HUES48 (cell line): ENCODE measurements at regions not wholly inside any gene's neighbourhood (a gene's known extent, or its start where the extent isn't known, plus 50 kb on each side); places are given as distances from the start of the nearest gene placed in this dataset.

Source experiments
- H3K27ac ChIP-seq: one replicate; pipeline ENCODE4 v1.7.0; 2013; ENCODE audit warnings: low read depth, low read length, inconsistent platforms
- H3K27me3 ChIP-seq: 2 replicates; pipeline ENCODE4 v1.6.1; 2013; ENCODE audit warnings: mild to moderate bottlenecking, low read length; ENCODE audit not compliant: control insufficient read depth, insufficient read depth
- H3K36me3 ChIP-seq: 2 replicates; pipeline ENCODE4 v1.6.1; 2013; ENCODE audit warnings: low read length; ENCODE audit not compliant: control insufficient read depth, insufficient read depth
- H3K4me1 ChIP-seq: 2 replicates; pipeline ENCODE4 v1.6.1; 2013; ENCODE audit warnings: mild to moderate bottlenecking, low read length; ENCODE audit not compliant: control insufficient read depth, insufficient read depth
- H3K4me3 ChIP-seq: 2 replicates; pipeline ENCODE4 v1.5.1; 2013; ENCODE audit warnings: mild to moderate bottlenecking, low read depth, low read length
- H3K9ac ChIP-seq: 2 replicates; pipeline ENCODE4 v1.6.1; 2013; ENCODE audit warnings: mild to moderate bottlenecking, low read depth, low read length, moderate library complexity
- H3K9me3 ChIP-seq: 2 replicates; pipeline ENCODE4 v1.6.1; 2013; ENCODE audit warnings: low read length; ENCODE audit not compliant: control insufficient read depth, insufficient read depth

DNA sequence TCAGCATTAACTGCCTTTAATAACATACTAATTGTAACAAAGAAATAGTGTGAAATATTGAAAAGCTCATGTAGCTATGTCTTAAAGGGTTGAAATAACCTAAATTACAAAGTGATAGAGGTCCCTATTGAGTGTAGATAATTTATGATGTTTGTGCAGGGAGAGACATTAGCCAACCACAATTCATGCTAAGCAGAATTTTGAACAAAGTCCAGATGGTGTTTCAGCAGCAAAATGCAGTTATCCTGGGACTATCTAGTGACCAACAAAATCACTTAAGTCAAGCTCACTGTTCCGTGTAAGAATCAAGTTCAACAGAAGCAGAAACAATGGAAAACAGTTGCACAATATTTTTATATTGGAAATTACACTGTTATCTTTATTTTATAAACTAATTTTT is 218.5 kb downstream of the SIM1 start:
- Histone ChIP-seq H3K9me3 (no peaks in the 10 kb centered on the region), H3K9ac (no peak overlapping the region), H3K4me3 (no peak overlapping the region), H3K36me3 (no peaks in the 10 kb centered on the region), H3K4me1 (peaks cover 6% of the 10 kb centered on the region; the same call in 1 of the 2 replicates), H3K27ac (no peak overlapping the region), H3K27me3 (no peaks in the 10 kb centered on the region)

DNA sequence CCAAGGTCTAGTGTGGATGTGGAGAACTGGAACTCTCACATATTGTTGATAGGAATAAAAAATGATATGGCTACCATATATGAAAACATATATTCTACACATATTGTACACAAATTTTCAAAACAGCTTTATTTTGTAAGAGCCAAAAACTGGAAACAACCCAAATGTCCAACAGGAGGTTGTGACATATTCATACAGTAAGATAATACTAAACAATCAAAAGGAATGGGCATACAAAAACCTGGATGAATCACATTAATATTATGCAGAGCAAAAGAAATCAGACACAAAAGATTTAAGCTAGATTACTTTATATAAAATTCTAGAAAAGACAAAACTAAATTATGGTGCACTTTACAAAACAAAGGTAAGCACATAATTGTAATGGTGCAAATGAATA is 223.9 kb downstream of the SIM1 start:
- Histone ChIP-seq H3K27me3 (no peaks in the 10 kb centered on the region), H3K4me1 (peaks cover 11% of the 10 kb centered on the region; the same call in 1 of the 2 replicates), H3K9ac (no peak overlapping the region), H3K4me3 (no peak overlapping the region), H3K9me3 (no peaks in the 10 kb centered on the region), H3K36me3 (no peaks in the 10 kb centered on the region), H3K27ac (no peak overlapping the region)

DNA sequence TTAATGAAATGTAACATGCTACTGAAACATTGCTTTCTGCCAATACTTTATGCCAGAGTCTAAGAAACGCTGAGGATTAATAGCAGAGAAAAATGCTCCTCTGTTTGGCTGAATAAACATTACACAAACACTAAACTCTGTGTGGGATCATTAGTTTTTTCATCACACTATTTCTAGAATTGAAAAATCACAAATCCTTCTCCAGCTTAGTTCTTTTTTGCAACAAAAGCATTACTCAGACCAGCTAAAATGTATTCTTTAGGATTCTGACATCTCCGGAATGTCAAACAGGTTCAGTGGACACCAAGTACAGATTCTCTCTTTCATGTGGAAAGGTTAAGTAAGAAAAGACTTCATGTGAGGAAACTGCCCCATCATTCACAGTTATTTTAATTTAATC is 226.9 kb downstream of the SIM1 start:
- no peak overlapping the region for H3K27ac ChIP-seq
- no peaks in the 10 kb centered on the region for H3K36me3 ChIP-seq
- H3K4me1 ChIP-seq, result peaks cover 21% of the 10 kb centered on the region; the same call in 1 of the 2 replicates
- no peak overlapping the region for H3K9ac ChIP-seq
- no peaks in the 10 kb centered on the region for H3K9me3 ChIP-seq
- no peaks in the 10 kb centered on the region for H3K27me3 ChIP-seq
- H3K4me3 ChIP-seq, result no peak overlapping the region

DNA sequence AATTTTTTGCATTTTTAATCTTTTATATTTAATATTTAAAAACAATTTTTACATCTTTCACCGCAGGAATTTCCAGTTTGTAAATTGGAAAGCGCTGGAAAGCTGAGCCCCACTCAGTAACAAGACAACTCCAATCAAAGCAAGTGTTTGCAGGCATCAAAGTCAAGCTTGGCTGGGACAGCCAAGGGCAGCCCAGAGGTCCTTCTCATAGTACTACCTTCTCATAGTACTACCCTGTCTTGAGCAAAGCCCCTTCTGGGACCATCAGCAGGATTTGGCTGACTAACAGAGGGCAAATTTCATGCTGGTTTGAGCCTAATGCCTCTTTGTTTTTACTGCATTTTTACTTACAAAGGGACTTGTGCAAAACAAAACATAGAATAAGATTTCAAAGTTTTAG is 228.3 kb downstream of the SIM1 start:
- no peaks in the 10 kb centered on the region for H3K36me3 ChIP-seq
- peaks cover 21% of the 10 kb centered on the region; the same call in 1 of the 2 replicates for H3K4me1 ChIP-seq
- no peak overlapping the region for H3K27ac ChIP-seq
- no peaks in the 10 kb centered on the region for H3K9me3 ChIP-seq
- H3K4me3 ChIP-seq, result no peak overlapping the region
- H3K27me3 ChIP-seq, result no peaks in the 10 kb centered on the region
- H3K9ac ChIP-seq, result no peak overlapping the region

DNA sequence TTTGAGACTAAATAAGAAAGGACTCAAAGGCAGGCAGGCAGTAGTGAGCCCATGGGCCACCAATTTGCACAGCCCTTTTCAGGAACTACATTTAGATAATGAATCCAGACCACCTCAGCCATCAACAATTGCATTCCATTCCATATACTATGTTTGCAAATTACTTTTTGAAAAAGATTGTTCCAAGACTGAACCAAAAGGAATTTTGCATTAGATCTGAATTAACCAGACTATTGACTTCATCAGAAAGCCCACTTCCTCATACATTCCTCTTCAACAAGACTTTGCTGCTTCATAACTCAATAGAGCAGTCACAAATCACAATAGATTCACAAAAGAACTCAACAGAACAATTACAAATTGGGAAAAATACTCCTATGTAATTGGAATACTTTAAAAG is 229.1 kb downstream of the SIM1 start:
- H3K36me3 ChIP-seq, result no peaks in the 10 kb centered on the region
- no peak overlapping the region for H3K9ac ChIP-seq
- H3K27ac ChIP-seq, result no peak overlapping the region
- no peaks in the 10 kb centered on the region for H3K27me3 ChIP-seq
- H3K4me3 ChIP-seq, result no peak overlapping the region
- no peaks in the 10 kb centered on the region for H3K9me3 ChIP-seq
- peaks cover 21% of the 10 kb centered on the region; the same call in 1 of the 2 replicates for H3K4me1 ChIP-seq

DNA sequence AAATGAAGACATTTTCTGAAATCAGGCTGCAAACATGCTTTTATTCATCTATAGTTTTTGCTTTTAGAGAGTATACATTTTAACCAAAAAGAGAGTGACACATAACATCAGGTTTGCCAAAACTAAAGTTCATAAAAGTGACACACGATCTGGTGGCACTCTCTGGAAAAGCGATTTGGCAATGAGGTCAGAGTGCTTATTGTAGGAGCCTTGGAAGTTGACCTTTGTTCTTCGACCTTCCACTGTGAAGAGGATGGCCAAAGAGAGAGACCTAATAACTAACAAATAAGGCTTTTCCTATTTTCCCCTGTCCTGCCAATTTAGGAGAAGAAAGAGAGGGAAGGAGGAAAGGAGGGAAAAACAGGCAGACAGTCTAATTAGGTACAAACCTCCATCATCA is 230.1 kb downstream of the SIM1 start:
- Histone ChIP-seq H3K4me1 (peaks cover 22% of the 10 kb centered on the region; the same call in 1 of the 2 replicates), H3K27me3 (no peaks in the 10 kb centered on the region), H3K4me3 (no peak overlapping the region), H3K9me3 (no peaks in the 10 kb centered on the region), H3K36me3 (no peaks in the 10 kb centered on the region), H3K9ac (no peak overlapping the region), H3K27ac (no peak overlapping the region)

DNA sequence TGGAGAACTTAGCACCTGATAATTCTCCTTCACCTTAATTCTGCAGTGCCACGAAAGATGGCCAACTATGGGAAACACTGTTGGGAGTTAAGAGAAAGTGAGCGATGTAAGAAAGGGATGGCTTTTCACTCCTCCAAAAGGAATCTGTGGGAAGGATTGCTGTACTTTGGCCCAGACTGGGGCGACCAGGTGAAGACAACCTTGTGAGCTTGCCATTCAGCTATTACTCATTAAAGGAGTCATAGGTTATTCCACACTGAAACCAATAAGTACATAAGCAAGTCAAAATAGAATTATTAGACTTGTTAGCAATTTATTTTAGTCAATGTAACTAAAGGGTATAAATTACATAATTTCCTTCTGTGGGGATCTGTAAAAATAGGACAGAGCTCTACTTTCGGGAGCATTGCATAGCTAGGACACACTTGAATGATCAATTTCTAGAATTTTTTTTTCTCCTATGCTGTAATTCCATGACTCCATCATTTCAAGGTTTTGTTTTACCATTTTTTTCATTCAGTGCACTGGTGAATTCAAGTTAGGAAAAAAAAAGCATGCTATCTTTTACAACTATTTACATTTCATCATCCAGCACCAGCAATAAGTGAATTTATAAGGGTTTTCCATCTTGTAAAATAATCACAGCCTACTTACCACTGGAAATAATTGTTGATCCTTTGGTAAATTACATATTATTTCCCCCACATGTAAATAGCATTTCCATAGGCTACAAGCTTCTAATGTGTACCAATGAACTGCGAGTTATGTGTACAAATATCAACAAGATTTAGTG is 231.7 kb downstream of the SIM1 start:
- no peak overlapping the region for H3K4me3 ChIP-seq
- 0 out of 2 replicates have a peak, but pooled peaks cover 4% of the 10 kb centered on the region for H3K27me3 ChIP-seq
- no peaks in the 10 kb centered on the region for H3K9me3 ChIP-seq
- H3K9ac ChIP-seq, result no peak overlapping the region
- H3K36me3 ChIP-seq, result no peaks in the 10 kb centered on the region
- H3K4me1 ChIP-seq, result peaks cover 32% of the 10 kb centered on the region
- no peak overlapping the region for H3K27ac ChIP-seq

DNA sequence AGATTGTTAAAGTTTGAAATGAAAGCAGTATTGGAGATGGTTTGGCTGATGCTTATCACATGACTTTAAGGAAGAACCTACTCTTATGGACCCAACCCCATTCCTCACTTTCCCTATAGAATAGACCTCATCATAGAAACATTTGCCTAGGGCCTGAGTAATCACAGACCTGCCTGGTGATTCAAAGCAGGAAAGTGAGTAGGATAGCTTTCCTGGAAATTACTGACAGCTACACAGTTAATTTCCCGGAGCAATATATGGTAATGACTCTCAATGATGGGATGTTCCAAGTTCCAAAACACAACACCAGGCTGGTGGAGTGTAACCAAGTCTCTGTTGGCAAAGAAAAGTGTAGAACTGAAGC is 233.8 kb downstream of the SIM1 start:
- Histone ChIP-seq H3K9ac (no peak overlapping the region), H3K4me3 (no peak overlapping the region), H3K9me3 (no peaks in the 10 kb centered on the region), H3K4me1 (peaks cover 21% of the 10 kb centered on the region), H3K36me3 (no peaks in the 10 kb centered on the region), H3K27me3 (0 out of 2 replicates have a peak, but pooled peaks cover 4% of the 10 kb centered on the region), H3K27ac (no peak overlapping the region)

DNA sequence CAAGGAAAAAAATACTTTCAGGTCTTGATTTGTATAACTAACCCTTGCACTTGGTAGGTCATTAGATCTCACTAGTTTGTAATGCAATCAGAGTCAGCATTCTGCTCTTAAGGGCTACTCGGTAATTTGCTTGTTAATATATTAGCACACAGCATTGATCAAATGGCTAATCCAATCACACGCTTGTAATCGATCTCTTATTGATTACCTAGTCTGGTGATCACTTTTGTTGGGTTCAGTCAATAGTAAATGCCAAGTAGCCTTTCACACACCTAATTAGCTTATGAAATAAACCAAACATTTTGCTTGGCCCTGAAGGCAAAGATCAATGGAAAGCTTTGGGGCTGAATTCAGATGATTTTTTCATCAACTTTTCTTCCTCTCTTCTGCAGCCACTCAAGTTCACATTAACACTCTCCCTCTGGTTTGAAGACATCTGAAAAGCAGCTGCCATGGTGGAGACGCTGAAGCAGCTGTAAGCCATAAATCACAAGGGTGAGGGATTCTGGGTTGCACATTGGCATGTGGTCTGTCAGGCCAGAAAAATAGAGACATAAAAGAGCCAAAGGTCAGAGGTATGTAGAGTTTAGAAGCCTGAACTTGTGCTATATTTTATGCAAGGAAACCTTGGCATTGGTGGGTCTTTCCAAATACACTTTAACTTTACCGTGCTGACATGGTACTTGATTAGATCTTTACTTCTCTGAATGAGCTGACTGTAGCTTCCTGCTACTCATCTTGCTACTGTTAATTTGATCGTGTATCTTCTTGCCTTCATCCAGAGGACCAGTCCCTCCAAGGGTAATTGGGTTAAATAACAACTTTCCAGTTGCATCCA is 234.4 kb downstream of the SIM1 start:
- Histone ChIP-seq H3K27me3 (0 out of 2 replicates have a peak, but pooled peaks cover 4% of the 10 kb centered on the region), H3K27ac (no peak overlapping the region), H3K4me1 (peaks cover 18% of the 10 kb centered on the region), H3K4me3 (no peak overlapping the region), H3K36me3 (no peaks in the 10 kb centered on the region), H3K9ac (no peak overlapping the region), H3K9me3 (no peaks in the 10 kb centered on the region)

DNA sequence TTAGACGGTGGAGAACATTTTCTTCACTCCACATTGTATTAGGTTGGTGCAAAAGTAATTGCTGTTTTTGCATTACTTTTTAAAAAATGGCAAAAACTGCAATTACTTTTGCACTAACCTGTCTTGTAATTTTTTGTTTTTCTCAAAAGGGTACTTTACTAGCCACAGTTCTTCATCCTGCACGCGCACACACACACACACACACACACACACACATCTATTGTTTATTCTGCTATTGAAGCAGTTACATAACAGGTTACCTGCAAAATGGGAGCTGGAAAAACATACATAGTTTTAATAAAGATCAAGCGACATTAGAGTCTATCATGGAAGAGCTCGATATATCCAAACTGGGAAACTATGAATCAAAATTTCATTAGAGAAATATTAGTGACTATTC is 235.2 kb downstream of the SIM1 start:
- Histone ChIP-seq H3K4me3 (peak overlapping the region; percentile 53), H3K27ac (peak overlapping the region; percentile 70), H3K9ac (no peak overlapping the region), H3K4me1 (peaks cover 14% of the 10 kb centered on the region), H3K36me3 (no peaks in the 10 kb centered on the region), H3K27me3 (0 out of 2 replicates have a peak, but pooled peaks cover 4% of the 10 kb centered on the region), H3K9me3 (no peaks in the 10 kb centered on the region)
